ENCODE measurements at regions not wholly inside any gene's neighbourhood (a gene's known extent, or its start where the extent isn't known, plus 50 kb on each side); places are given as distances from the start of the nearest gene placed in this dataset.

DNA sequence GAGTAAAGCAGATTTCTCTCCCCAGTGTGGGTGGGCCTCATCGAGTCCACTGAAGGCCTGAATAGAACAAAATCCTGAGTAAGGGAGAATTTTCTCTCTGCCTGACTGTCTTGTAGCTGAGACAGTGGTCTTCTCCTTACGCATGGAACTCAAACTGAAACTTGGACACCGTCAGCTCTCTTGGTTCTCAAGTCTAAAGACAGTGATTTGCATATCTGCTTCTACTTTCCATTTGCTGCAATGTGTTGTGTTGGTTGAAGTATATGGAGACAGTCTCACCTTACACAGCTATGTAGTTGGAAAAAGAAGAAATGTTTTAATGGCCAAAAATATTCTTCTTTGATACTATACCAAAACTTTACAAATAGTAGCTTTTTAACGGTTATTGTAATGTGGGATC is 160.2 kb upstream of the LMNTD1 start:
- TF ChIP-seq, protein P1, sequence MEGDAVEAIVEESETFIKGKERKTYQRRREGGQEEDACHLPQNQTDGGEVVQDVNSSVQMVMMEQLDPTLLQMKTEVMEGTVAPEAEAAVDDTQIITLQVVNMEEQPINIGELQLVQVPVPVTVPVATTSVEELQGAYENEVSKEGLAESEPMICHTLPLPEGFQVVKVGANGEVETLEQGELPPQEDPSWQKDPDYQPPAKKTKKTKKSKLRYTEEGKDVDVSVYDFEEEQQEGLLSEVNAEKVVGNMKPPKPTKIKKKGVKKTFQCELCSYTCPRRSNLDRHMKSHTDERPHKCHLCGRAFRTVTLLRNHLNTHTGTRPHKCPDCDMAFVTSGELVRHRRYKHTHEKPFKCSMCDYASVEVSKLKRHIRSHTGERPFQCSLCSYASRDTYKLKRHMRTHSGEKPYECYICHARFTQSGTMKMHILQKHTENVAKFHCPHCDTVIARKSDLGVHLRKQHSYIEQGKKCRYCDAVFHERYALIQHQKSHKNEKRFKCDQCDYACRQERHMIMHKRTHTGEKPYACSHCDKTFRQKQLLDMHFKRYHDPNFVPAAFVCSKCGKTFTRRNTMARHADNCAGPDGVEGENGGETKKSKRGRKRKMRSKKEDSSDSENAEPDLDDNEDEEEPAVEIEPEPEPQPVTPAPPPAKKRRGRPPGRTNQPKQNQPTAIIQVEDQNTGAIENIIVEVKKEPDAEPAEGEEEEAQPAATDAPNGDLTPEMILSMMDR (conservative IDR thresholded peaks at IDR 0.05; ENCODE audit: low read length) = no peak
- TF ChIP-seq EZH2phosphoT487 (IDR thresholded peaks at IDR 0.05; ENCODE audit: borderline replicate concordance, low read depth, low read length) = no peak
